Left ventricle myocardium superior (tissue), 1 donor: ENCODE measurements at regions not wholly inside any gene's neighbourhood (a gene's known extent, or its start where the extent isn't known, plus 50 kb on each side); places are given as distances from the start of the nearest gene placed in this dataset.

Source experiments
- ATAC-seq: fragments of 200-7000 bp; cut with Tn5 transposase; one replicate; pipeline ENCODE4 v1.9.1; 2020; ENCODE audit warnings: mild to moderate bottlenecking, moderate library complexity
- DNase-seq: peaks from one replicate; pipeline ENCODE4 v3.0.0-alpha.2; 2020
- intact Hi-C: fragments of 100-400 bp; cut with micrococcal nuclease; formaldehyde crosslinking; loops from one replicate; pipeline ENCODE4 v1.11.0; 2022
- donor health status: DM: no; HTN: yes; CAD: no; lungs with severe emphysema.

GRCh38 chr3:182261041-182261440, 532.3 kb upstream of the ATP11B start:
- no peak for DNase-seq
- intact Hi-C loops = no loop called here
- ATAC-seq = no peak

DNA sequence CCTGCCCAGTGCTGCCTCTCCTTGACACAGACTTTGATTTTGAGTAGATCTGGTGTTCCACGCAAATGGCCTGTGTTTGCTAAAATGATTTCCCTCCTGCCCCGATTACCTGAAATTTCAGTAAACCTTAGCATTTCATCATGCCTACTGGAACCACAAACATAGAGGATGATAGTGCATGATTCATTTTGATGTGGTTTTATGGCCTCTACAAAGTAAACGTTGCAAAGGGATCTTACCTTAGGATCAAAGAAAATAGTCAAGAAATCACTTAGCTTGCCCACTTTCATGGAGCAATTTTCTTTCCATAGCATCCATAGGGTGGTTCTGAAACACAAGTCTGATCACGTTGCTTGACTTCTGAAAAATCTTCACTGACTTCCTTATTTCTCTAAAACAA, 524.6 kb upstream of the ATP11B start:
- ATAC-seq (no peak), DNase-seq (no peak)
- intact Hi-C loops = no loop called here

GRCh38 chr3:182276512-182276911, 516.8 kb upstream of the ATP11B start:
- DNase-seq (no peak), ATAC-seq (no peak)
- intact Hi-C loops = no loop called here

GRCh38 chr3:182284793-182285192, 508.5 kb upstream of the ATP11B start:
- intact Hi-C loops = no loop called here
- ATAC-seq (no peak), DNase-seq (no peak)

- DNase-seq (no peak), ATAC-seq (no peak)
- intact Hi-C loops = no loop called here
Observed at GRCh38 chr3:182292591-182292990, 500.7 kb upstream of the ATP11B start.

- intact Hi-C loops = no loop called here
- DNase-seq (no peak), ATAC-seq (no peak)
Observed at GRCh38 chr3:182294256-182294655, 499.0 kb upstream of the ATP11B start.

GRCh38 chr3:182294696-182295095, 498.6 kb upstream of the ATP11B start:
- ATAC-seq (no peak), DNase-seq (no peak)
- intact Hi-C loops = no loop called here

DNA sequence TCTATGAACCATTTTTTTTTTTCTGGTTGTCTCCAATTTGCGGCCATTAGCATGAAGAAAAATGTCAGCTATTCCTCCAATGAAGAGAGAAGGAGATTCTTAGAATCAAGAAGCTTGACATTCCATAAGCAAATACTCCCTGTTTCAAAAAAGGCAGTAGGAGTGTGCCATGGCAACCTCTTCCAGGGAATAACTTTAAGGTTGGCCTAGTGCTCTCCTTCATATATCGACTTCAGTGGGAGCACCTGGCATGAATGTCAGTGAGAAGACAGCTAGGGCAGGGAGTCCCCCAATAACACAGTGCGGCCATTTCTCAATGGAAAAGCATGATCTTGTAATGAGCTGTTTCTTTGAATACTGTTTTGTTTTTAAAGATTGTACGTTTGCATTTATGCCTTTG, 493.0 kb upstream of the ATP11B start:
- ATAC-seq (no peak), DNase-seq (no peak)
- intact Hi-C loops = no loop called here

- DNase-seq = no peak
- ATAC-seq = no peak
- intact Hi-C loops = no loop called here
Observed at GRCh38 chr3:182303169-182303568, 490.1 kb upstream of the ATP11B start.

DNA sequence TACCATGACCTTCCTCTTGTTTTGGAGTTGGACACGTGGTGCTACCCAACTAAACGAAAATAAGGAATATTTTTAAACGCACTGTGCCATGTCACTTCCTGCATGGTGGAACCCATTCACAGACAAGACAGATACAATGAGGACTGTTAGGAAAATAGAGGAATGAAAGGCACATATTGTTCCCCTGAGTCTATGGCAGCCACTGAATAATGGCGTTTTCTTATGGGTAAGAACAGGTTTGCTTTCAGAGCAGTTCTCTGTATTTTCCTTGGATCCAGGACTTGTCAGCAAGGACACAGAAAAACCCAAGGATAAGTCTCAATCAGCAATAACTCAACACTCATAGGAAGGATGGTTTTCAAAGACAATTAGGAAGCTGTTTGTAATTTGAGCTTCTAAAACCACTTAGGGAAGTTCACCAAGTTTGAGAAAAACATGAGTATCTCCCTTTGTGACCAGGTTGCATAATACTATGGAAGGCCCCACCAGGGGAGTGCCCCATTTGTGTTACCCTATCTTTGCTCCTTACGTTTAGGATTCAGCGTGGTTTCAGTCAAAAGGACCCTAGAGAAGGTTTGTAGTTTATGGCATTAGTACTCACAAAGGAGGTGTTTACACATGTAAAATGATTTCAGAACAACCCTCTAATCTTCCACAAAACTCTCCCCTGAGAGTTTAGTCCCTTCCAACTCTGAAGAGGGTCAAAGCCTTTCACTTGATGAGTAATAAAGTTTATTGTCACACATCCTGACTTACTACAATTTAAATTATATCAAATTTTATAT, 487.2 kb upstream of the ATP11B start:
- intact Hi-C loops = no loop called here
- ATAC-seq = no peak

GRCh38 chr3:182308328-182308727, 485.0 kb upstream of the ATP11B start:
- DNase-seq (no peak), ATAC-seq (no peak)
- intact Hi-C loops = no loop called here

More for the DNA sequence above, 487.2 kb upstream of the ATP11B start:
- DNase-seq = no peak

- ATAC-seq (no peak), DNase-seq (no peak)
- intact Hi-C loops = no loop called here
Observed at GRCh38 chr3:182309120-182309519, 484.2 kb upstream of the ATP11B start.

DNA sequence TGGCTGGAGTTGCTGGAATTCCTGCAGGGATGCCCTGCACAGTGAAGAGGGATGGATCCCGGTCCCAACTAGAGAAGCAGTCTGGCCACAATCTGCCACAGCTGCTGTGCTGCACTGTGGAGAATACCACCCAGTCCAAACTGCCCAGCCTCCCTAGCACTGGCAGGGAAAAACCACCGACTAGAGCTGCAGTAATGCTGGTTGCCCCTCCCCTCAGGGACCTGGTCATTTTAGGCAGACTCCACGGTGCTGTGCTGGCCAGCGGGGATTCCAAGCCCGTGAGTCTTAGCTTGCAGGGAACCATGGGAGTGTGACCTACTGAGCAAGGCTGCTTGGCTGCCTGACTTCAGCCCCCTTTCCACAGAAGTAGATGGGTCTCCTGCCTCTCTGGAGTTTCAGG, 478.0 kb upstream of the ATP11B start:
- ATAC-seq (no peak), DNase-seq (no peak)
- intact Hi-C loops = no loop called here

GRCh38 chr3:182323126-182323700, 470.1 kb upstream of the ATP11B start:
- no peak for DNase-seq
- intact Hi-C loops = no loop called here
- no peak for ATAC-seq

DNA sequence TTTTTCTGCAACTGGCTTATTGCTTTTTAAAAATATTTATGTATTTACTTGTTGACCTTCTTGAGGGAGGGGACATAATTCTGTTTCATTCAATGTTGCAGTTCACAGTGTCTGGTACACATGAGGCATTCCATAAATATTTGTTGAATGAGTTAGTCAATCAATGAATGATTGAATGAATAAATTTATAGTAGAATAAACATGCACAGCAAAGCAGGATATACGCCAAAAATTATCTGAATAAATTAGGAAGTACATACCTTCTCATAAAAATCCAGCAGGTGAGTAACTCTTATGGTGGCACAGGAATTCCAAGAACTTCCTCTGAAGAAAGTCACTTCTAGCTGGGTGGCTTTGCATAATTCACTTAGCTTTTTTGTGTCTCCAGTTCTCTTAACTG, 469.4 kb upstream of the ATP11B start:
- ATAC-seq (no peak), DNase-seq (no peak)
- intact Hi-C loops = no loop called here

DNA sequence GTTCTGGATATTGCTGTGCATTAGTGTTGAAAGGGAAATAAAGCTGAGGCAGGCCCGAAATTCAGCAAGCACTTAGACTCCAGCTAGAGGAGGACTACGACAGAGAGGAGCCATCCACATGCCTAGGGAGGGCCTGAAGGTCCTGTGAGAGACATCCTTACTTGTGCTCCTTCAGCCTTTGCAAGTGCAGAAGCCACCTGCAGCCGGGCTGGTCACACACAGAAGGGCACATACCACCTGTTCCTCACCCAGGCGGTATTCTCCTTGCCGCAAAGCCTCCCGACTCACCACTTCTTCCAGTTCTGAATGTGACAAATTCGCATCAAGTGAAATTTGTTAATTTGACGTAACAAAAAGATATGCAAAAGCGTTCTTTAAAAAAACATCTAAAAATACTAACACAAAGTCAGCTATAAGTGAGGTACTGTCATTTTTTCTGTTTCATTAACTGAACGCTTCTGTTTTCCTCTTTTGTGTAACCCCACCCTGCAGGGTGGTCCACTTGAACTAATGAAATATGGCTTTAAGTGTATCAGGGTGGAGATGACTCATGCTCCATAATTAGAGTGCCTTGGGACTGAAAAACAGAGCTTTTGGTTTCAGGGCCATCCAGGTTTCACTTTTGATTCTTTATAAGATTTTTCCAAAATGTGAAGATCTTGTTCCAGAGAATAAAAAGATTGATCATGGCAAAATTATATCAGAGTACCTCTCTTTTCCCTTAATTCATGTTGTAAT, 467.9 kb upstream of the ATP11B start:
- ATAC-seq = no peak
- no peak for DNase-seq
- intact Hi-C loops = no loop called here

GRCh38 chr3:182327196-182327681, 466.1 kb upstream of the ATP11B start:
- ATAC-seq (no peak), DNase-seq (no peak)
- intact Hi-C loops = no loop called here

DNA sequence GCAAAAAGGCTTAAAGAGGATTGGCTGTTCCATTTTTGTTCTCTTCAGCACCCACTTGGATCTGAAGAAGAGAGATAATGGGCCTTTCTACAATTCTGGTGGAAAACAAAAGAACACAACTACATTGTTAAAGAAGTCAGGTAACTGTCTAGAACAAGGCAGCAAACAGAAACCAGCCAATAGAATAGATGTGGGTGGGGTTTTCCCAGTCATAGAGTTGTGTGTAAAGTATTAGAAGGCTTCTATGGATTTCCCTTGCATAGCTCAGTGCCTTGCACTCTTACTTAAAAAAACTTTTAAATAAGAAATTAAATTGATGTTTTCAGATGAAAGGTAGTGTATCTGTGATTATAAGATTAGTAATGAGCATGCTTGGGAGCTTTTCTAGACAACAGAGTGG, 462.7 kb upstream of the ATP11B start:
- intact Hi-C loops = no loop called here
- DNase-seq = no peak
- no peak for ATAC-seq

GRCh38 chr3:182331341-182331740, 462.0 kb upstream of the ATP11B start:
- intact Hi-C loops = no loop called here
- no peak for ATAC-seq
- no peak for DNase-seq

DNA sequence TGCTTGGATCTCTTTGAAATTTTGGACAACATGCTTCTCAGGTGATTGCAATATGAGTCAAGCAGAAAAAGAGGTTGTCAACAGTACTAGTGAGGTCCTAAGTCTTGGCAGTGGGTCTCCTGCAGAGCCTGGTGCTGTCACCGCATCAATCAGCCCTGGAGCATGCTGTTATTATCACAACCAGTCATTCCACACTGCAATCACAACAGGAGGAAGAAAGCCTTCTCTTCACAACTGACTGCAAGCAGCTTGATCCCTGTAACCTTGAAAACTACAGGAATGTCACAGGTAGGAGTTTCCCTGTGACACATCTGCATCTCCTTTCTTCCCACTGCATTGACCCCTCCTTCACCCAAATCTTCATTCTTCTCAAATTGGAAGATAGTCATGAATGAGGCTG, 451.1 kb upstream of the ATP11B start:
- DNase-seq (no peak), ATAC-seq (no peak)
- intact Hi-C loops = no loop called here
